ENCODE measurements at regions not wholly inside any gene's neighbourhood (a gene's known extent, or its start where the extent isn't known, plus 50 kb on each side); places are given as distances from the start of the nearest gene placed in this dataset.
A peak's percentile ranks its signal among the peaks of the same experiment; 100 is the strongest.

DNA sequence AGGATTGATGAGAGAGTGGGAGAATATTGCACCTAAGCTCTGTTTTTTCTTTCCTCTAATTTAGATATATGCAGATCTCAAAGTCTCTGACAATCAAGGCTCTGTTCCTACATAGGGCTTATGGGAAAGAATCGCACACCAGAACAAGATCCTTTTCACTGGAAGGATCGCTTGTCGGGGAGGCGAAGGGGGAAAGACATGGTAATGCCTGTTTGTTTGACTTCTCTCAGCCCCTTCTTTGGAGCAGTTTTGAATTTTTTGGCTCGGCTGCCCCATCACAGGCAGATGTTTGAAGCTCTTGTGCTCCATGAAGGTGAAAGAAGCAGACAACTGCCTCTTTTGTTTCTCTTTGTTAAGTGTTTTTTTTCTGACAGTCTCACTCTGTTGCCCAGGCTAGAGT lies 599.9 kb upstream of the ZNF608 start:
- DNase-seq: no peak

DNA sequence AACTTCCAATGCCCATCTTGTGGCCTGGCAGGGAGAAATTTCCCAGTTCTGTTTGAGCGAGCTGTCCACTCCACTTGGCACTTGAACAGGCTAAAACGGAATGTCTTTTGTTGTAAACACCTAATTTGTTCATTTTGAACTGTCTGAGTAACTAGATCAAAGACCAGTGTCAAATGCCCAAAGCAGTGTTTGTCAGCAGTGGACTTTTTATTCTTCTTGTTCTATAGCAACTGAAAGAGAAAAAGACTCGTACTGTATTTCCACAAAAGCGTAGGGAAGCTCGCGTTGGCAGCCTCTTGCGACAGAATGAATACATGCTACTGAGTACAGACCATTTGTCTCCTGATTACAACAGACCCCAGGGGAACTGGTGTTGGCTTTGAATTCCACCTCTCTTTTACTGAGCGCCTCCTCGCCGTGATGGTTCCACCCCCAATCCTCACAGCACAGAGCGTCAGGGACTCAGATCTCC lies 601.8 kb upstream of the ZNF608 start:
- peak; percentile 22 for DNase-seq

GRCh38 chr5:125348936-125349831 lies 602.7 kb upstream of the ZNF608 start:
- no peak for DNase-seq

DNA sequence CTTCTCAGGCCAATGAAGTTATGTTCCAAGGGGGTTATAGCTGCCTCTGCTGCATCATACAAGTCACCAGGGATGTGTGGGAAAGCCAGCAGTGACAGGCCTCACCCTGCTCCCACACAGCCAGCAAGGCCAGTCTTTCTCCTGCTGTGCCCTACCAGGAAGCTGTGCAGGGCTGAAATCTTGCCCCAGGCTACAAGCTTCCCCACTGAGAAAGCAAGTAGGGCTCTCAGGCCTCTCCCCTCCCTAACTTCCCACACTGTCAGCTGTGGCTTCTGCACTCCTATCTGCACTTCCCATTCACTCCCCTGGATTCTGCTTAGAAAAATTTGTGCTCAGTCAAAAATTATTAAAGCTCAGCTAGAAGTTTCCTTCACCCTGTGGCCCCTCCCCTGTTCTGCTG lies 611.2 kb upstream of the ZNF608 start:
- no peak for DNase-seq

- DNase-seq: no peak
Observed at GRCh38 chr5:125365747-125366146, 619.3 kb upstream of the ZNF608 start.

- no peak for DNase-seq
Observed at GRCh38 chr5:125367702-125368101, 621.3 kb upstream of the ZNF608 start.

- no peak for DNase-seq
Observed at GRCh38 chr5:125370461-125371205, 624.2 kb upstream of the ZNF608 start.

- DNase-seq: no peak
Observed at GRCh38 chr5:125372694-125373631, 626.5 kb upstream of the ZNF608 start.

GRCh38 chr5:125375143-125375542 lies 628.7 kb upstream of the ZNF608 start:
- DNase-seq: peak; percentile 20

GRCh38 chr5:125376059-125376641 lies 629.7 kb upstream of the ZNF608 start:
- no peak for DNase-seq

GRCh38 chr5:125377141-125377540 lies 630.7 kb upstream of the ZNF608 start:
- no peak for DNase-seq

DNA sequence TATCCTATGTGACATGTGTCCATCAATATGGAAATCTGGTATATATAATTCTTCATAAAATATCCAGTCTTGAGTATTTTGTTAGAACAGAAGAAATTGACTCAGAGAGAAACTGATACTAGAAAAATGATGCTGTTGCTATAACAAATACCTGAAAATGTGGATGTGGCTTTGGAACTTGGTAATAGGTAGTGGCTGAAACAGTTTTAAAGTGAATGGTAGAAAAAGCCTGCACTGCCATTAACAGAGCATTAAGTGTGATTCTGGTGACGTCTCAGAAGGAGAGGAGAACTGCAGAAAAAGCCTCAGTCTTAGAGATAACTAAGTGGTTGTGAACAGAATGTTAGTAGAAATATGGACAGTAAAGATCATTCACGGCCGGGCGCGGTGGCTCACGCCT lies 634.9 kb upstream of the ZNF608 start:
- DNase-seq: no peak

GRCh38 chr5:125384071-125384470 lies 637.6 kb upstream of the ZNF608 start:
- DNase-seq: no peak

GRCh38 chr5:125390326-125390725 lies 643.9 kb upstream of the ZNF608 start:
- peak; percentile 14 for DNase-seq

- DNase-seq: no peak
Observed at GRCh38 chr5:125393221-125393815, 646.9 kb upstream of the ZNF608 start.

- DNase-seq: no peak
Observed at GRCh38 chr5:125394661-125395280, 648.3 kb upstream of the ZNF608 start.

GRCh38 chr5:125396462-125396861 lies 650.0 kb upstream of the ZNF608 start:
- no peak for DNase-seq

GRCh38 chr5:125398466-125398865 lies 652.0 kb upstream of the ZNF608 start:
- DNase-seq: no peak

DNA sequence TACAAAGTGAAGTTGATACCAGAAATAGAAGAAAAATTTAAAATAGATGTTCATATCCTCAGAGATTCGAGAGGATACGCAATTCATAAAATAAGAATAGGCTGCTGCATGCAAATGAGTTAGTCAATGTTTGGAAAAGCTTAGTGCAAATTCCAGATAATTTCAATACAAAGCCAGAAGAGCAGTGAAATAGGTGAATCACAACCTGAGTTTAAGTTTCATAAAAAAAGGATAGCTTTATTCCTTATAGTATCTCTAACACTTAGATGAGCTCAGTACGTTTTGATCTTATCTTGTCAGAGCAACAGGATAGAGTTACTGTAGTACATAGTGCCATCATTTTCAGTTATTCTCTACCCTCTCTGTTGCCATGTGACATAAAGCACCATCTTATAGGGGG lies 653.4 kb upstream of the ZNF608 start:
- DNase-seq: no peak

- no peak for DNase-seq
Observed at GRCh38 chr5:125401724-125402622, 655.5 kb upstream of the ZNF608 start.
